Stimulated activated CD4-positive, alpha-beta T cell treated with anti-CD3 and anti-CD28 coated beads, Interleukin-4, amount 100 ng/mL, for 24 hours (primary cell): ENCODE measurements at regions not wholly inside any gene's neighbourhood (a gene's known extent, or its start where the extent isn't known, plus 50 kb on each side); places are given as distances from the start of the nearest gene placed in this dataset.

Experiments used
- DNase-seq: peaks from one replicate; pipeline ENCODE4 v3.0.0-alpha.2; 2020

GRCh38 chr15:95417761-95418160, 912.7 kb upstream of the NR2F2 start:
- no peak for DNase-seq

- DNase-seq, result no peak
These were observed 908.2 kb upstream of the NR2F2 start for GRCh38 chr15:95422255-95422654.

DNA sequence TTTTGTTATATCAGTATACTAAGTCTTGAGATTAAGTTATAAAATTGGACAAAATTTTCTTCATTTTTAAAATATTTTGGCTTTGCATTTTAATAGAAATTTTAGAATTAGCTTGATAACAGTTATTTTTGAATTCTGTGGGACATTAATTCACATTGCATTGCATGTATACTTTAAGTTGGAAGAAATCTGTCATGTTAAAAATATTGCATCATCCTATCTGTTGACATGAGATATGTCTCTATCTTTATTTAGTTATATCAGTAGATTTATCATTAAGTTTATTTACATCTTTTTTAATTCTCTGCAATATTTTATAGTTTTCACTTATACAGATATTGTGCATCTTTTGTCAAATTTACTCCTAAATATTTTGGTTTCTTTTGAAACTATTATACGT, 904.6 kb upstream of the NR2F2 start:
- DNase-seq, result no peak

GRCh38 chr15:95429345-95429744, 901.2 kb upstream of the NR2F2 start:
- DNase-seq, result no peak

DNA sequence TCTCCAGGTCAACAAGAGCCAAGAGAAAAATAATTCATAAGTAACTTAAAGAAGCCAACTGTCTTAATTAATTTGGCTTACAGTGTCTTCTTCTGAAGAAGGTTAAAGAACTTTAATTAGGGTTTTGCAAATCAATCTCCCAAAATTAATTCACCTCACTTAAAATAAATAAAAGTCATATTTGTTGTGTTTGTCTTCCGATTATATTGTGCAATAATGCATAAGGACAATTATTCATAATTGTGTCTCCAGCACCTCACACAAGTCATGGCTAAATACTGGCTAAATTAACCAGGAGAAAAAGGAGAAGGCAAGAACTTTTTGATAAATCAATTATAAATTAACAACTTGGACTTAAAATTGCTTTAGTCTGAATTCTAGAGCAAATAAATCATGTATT, 899.0 kb upstream of the NR2F2 start:
- DNase-seq, result no peak

- DNase-seq, result no peak
These were observed 897.6 kb upstream of the NR2F2 start for GRCh38 chr15:95432878-95433405.

DNA sequence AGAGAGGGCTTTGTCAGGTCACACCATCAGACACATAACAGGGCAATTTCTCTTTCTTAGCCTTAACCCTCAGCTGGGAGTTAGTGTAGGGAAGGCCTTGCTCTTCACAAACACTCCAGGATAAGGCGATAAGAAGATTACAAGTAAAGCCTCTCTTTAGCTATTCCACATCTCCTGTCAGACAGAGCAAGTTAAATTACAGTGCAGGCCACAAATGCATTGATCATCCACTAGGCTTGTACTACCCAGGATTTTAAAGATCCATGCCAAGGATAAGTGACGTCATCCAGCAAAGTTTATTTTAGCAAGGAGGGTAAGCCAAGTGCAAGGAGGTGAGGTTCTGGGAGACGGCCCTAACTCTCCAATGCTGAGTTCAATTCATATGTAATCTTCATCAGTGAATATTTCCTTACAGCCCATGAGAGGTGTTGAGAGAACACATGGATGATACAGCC, 890.6 kb upstream of the NR2F2 start:
- DNase-seq, result no peak

DNA sequence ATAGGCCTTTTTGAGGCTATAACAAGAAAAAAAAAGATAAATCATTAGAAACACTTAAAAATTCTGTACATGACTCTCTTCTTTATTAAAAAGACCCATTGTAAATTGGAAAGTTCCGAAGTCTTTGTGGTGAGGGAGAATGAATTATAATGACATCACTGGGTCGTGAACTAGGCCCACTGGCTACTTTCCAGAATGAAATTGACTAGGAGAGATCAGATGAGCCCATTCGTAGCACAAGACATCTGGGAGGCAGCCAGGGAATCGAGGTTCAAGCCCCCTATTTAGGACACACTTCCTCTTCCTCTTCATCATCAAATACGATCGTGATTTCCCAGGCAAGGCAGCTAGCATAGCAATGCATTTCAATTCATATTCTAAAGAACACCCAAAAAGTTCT, 889.8 kb upstream of the NR2F2 start:
- no peak for DNase-seq

DNA sequence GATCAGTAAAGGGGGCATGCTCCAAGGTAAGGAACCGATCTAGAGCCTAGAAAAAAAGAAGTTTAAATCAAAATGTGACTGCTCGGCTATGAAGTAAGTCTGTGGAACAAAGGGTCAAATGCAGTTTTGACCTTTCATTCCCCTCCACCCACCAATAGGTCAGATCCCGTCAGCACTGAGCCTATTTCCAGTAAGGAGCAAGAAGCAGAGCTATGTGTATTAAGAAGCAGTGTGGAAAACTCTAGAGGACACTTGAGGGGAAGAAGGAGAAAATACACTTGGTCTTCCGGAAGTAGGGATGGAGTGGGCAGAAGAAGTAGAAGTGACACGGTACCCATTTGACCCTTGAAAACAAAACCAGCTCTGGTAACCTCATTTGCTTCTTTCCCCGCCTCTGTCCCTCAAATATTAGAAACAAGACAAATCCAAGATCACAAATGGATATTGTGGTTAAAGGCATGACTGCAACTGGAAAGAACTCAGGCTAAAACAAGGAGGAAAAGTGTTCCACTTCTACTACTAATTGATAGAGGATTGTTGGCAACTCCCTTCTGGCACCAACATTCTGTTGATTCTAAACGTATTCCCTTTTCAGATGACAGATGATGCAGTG, 888.3 kb upstream of the NR2F2 start:
- no peak for DNase-seq

GRCh38 chr15:95444860-95445259, 885.6 kb upstream of the NR2F2 start:
- no peak for DNase-seq

DNA sequence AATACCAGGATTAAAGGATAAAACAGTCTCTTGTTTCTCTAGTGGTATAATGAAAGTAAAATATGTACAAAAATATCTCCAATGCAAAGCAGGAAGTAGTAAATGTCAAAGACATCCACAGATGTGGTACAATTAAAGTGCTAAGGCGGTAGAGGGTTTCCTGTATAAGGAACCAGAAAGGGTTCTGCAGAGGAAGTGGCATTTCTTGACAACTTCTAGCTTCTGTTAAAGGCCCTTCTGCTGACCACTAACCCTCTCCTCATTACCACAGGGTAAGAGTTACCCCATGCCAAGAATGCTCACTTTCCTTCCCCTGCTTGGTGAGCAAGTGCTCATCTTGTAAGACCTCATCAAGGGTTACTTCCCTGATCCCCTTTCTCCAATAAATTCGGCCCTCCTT, 883.6 kb upstream of the NR2F2 start:
- DNase-seq, result no peak

- DNase-seq, result no peak
These were observed 883.0 kb upstream of the NR2F2 start for GRCh38 chr15:95447486-95447885.

DNA sequence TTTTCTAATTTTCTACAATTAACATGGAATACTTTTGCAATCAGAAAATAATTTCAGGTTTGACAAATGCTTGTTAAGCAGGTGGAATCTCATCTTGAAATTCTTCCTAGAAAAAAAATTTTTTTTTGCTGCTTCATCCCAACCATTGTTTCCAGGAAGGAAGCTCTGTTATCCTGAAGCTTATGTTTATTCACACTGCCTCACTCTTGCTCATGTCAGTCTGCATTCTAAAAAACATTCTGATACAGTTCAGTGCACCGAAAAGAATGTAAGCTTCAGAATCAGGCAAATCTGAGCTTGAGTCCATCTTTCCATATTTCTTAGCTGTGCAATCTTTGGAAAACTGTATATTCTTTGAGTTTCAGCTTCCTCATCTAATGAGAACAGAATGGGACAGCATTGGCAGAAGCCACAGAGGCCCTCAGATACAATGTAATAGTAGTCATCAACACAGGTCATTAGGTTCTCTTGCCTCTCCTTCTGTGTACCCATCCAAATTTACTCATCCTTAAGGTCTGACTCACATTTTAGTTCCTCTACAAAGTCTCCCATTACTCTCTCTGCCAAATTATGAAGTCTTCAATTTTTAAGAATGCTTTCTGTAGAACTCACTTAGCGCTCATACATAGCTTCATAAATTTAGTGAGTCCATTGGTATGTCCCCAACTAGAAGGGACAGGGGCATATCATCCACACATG, 881.8 kb upstream of the NR2F2 start:
- no peak for DNase-seq

DNA sequence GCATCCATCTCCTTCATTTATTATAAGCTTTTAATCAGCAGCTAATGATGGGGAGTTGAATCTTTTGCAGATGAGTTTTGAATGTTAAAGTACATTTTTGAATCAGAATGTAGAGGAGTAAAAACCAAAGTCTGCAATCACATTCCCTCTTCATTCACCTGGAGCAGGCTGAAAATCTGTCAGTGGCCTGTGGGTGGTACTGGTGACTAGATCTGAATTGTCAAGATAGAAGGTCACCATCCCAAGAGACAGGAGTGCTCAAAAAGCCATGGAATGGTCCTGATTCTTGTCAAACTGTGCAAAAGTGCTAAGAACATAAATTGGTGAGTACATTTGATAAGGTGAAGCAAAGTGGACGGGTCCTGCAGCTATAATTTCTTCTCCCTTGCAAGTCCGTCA, 881.3 kb upstream of the NR2F2 start:
- DNase-seq, result no peak

DNA sequence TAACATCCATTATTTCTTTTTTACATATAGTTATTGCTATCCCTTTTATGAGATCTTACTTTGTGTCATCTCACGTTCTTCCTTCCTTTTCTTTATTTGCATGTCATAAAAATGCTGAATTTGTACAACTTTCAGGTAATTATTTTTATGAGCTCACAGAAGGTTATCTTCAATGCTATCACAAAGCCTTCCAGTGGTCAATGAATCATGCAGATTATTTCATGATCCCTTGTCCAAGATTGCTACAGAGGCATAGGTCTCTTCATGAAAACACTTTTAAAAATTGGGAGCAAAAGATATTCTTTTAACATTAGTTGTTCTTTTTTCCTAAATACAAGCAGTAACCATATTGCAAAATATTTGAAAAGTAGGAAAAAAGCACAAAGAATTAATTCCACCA, 880.1 kb upstream of the NR2F2 start:
- DNase-seq, result no peak

- DNase-seq, result no peak
These were observed 878.6 kb upstream of the NR2F2 start for GRCh38 chr15:95451938-95452337.

DNA sequence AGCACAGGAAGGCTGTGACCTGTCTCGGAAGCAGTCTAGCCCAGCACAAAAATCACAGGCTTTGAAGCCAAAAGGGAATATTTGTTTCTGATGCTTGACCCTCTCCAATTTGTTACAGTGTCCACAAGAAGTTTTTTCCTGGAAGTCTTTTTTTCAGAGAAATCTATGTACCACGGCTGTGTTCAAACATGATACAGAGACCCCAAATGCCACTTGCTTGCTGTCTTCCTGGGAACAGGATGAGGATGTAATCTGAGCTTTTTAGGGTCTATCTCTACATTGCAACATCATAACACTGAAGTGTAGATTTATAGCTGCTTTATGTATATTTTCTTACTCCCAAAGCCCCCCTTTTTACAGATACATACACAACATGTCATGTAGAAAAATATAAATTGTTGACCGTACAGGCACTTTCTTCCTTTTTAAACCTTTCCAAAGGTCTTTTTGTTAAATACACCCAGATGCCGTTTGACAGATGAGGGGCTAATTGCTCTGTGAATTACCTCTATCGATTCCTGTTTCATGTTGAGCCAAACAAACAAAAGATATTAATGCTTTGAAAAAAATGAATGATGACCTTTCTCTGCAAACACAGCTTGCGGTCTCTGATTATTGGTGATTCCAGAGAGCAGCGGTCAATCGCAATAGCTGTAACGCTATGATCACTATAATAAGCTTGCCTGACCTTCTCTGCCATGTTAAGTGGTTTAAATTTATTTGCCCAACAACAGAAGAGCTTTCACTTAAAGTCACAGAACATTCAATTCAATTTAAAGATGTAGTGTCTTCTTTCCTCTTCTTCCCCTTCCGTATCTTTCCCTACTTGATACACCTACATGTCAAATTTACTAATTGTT, 875.9 kb upstream of the NR2F2 start:
- no peak for DNase-seq

DNA sequence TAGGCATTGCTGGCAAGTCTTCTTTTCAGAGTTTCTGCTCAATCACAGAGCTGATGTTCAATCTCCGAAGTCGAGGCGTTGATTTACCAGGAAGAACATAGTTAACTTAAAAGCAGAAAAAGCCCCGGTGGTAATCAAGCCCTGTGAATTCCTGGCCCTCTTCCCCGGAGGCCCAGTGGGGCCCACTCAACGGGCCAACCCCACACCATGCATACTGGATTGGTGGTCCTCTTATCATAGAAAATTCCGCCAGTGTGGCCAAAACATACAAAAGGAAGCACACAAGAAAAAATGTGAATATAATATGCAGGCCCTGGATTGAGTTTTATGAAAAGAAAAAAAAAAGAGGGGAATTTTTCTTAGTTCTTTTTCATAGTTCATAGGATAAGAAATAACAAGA, 873.0 kb upstream of the NR2F2 start:
- no peak for DNase-seq

- no peak for DNase-seq
These were observed 871.8 kb upstream of the NR2F2 start for GRCh38 chr15:95458721-95459120.

DNA sequence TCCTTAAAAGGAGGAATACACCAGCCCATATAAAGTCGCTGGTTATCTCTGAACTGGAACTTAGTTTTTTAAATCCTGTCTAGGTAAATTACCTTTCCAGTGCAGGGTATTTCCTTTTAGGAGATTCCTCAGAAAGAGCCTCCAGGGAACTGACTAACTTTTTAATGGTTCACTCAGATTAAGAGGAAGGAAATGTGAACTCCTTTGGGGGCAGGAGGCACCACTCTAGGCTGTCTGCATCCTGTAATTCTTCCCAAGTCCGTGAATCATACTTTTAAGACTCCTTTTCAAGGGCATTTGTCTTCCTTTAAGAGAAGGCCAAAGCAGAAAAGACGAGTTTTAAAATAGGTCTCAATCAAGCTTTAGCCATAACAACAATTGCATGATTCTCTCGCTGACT, 871.2 kb upstream of the NR2F2 start:
- DNase-seq, result no peak

- DNase-seq, result no peak
These were observed 866.0 kb upstream of the NR2F2 start for GRCh38 chr15:95464509-95464908.

DNA sequence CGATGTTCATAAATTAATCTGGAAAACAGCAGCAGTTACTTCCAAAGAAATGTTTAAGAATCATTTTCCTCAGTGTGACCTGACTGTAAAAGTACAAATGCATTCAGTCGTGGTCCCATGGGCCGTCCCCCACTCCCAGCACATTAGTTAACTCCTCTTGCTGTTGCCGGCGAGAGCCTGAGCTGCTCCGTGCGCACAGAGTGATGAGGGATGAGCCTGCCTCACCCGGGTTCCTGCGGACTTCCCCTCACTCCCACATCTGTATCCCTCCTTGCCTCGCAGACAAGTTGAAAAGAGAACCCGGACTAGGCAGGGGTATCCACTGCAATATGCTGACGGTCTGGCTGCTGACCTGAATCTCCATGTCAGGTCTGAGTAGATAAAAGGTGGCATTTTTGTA, 861.7 kb upstream of the NR2F2 start:
- no peak for DNase-seq

DNA sequence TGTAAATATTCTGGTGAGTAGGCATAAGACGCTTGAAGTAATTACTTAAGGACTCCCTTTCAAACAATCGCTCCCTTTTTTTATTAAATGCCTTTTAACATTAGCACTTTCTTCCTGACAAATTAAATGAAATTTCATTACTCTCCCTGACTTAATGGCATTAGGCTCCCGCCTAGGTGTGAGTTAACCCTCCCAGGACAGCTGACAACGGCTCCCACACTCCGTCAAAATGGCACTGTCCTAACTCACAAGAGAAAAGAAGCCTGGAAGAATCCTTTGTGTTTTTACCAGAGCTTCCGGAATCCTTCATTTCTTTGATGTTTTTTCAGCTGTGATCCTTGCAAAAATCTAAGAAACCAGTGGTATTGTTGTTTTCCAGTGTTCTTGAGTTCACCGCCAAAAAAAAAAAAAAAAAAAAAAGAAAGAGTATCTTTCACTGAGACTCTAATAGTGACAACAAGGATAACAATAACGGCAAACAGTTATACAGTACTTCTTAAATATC, 861.0 kb upstream of the NR2F2 start:
- DNase-seq, result no peak

- no peak for DNase-seq
These were observed 860.0 kb upstream of the NR2F2 start for GRCh38 chr15:95470529-95470928.
